ENCODE measurements at regions not wholly inside any gene's neighbourhood (a gene's known extent, or its start where the extent isn't known, plus 50 kb on each side); places are given as distances from the start of the nearest gene placed in this dataset.
A peak's percentile ranks its signal among the peaks of the same experiment; 100 is the strongest.

GRCh38 chr16:85311741-85312140, 199.5 kb upstream of the CIBAR2 start:
- peak overlapping the region; percentile 46 for H3K4me3 Mint-ChIP-seq

GRCh38 chr16:85312174-85312573, 199.9 kb upstream of the CIBAR2 start:
- H3K27me3 Mint-ChIP-seq (ENCODE audit: low read depth), result no peaks in the 10 kb centered on the region
- no peaks in the 10 kb centered on the region for H3K36me3 Mint-ChIP-seq (ENCODE audit: low read depth)
- no peak overlapping the region for H3K27ac Mint-ChIP-seq
- H3K9me3 Mint-ChIP-seq, result no peaks in the 10 kb centered on the region
- peaks cover 29% of the 10 kb centered on the region for H3K4me1 Mint-ChIP-seq (ENCODE audit: low read depth)
- no peak overlapping the region for H3K4me3 Mint-ChIP-seq

More at GRCh38 chr16:85311741-85312140, 199.5 kb upstream of the CIBAR2 start:
- Mint-ChIP-seq H3K4me1 (ENCODE audit: low read depth) (peaks cover 30% of the 10 kb centered on the region), H3K9me3 (no peaks in the 10 kb centered on the region), H3K27ac (peak overlapping the region; percentile 76), H3K27me3 (ENCODE audit: low read depth) (no peaks in the 10 kb centered on the region), H3K36me3 (ENCODE audit: low read depth) (no peaks in the 10 kb centered on the region)

- Mint-ChIP-seq H3K4me1 (ENCODE audit: low read depth) (peaks cover 23% of the 10 kb centered on the region), H3K4me3 (no peak overlapping the region), H3K9me3 (no peaks in the 10 kb centered on the region), H3K27me3 (ENCODE audit: low read depth) (no peaks in the 10 kb centered on the region), H3K27ac (no peak overlapping the region), H3K36me3 (ENCODE audit: low read depth) (no peaks in the 10 kb centered on the region)
These were observed 200.6 kb upstream of the CIBAR2 start for GRCh38 chr16:85312642-85313525.

GRCh38 chr16:85313526-85314301, 201.4 kb upstream of the CIBAR2 start:
- Mint-ChIP-seq H3K36me3 (ENCODE audit: low read depth) (no peaks in the 10 kb centered on the region), H3K9me3 (no peaks in the 10 kb centered on the region), H3K4me1 (ENCODE audit: low read depth) (peaks cover 15% of the 10 kb centered on the region), H3K27me3 (ENCODE audit: low read depth) (no peaks in the 10 kb centered on the region), H3K4me3 (no peak overlapping the region), H3K27ac (peak overlapping the region; percentile 5)

GRCh38 chr16:85314512-85314971, 202.3 kb upstream of the CIBAR2 start:
- Mint-ChIP-seq H3K27me3 (ENCODE audit: low read depth) (no peaks in the 10 kb centered on the region), H3K4me1 (ENCODE audit: low read depth) (peaks cover 12% of the 10 kb centered on the region), H3K36me3 (ENCODE audit: low read depth) (no peaks in the 10 kb centered on the region), H3K27ac (no peak overlapping the region), H3K4me3 (no peak overlapping the region), H3K9me3 (no peaks in the 10 kb centered on the region)

- H3K27ac Mint-ChIP-seq, result no peak overlapping the region
These were observed 203.6 kb upstream of the CIBAR2 start for GRCh38 chr16:85315866-85316265.

GRCh38 chr16:85316321-85316919, 204.1 kb upstream of the CIBAR2 start:
- H3K36me3 Mint-ChIP-seq (ENCODE audit: low read depth), result no peaks in the 10 kb centered on the region
- H3K4me1 Mint-ChIP-seq (ENCODE audit: low read depth), result peaks cover 5% of the 10 kb centered on the region
- H3K27me3 Mint-ChIP-seq (ENCODE audit: low read depth), result no peaks in the 10 kb centered on the region
- no peak overlapping the region for H3K4me3 Mint-ChIP-seq
- no peak overlapping the region for H3K27ac Mint-ChIP-seq
- H3K9me3 Mint-ChIP-seq, result no peaks in the 10 kb centered on the region

More at GRCh38 chr16:85315866-85316265, 203.6 kb upstream of the CIBAR2 start:
- Mint-ChIP-seq H3K36me3 (ENCODE audit: low read depth) (no peaks in the 10 kb centered on the region), H3K4me3 (no peak overlapping the region), H3K27me3 (ENCODE audit: low read depth) (no peaks in the 10 kb centered on the region), H3K4me1 (ENCODE audit: low read depth) (peaks cover 9% of the 10 kb centered on the region), H3K9me3 (no peaks in the 10 kb centered on the region)

GRCh38 chr16:85316944-85317343, 204.7 kb upstream of the CIBAR2 start:
- no peak overlapping the region for H3K4me3 Mint-ChIP-seq
- H3K36me3 Mint-ChIP-seq (ENCODE audit: low read depth), result no peaks in the 10 kb centered on the region
- H3K27ac Mint-ChIP-seq, result no peak overlapping the region
- H3K4me1 Mint-ChIP-seq (ENCODE audit: low read depth), result peaks cover 5% of the 10 kb centered on the region
- H3K27me3 Mint-ChIP-seq (ENCODE audit: low read depth), result no peaks in the 10 kb centered on the region
- H3K9me3 Mint-ChIP-seq, result no peaks in the 10 kb centered on the region

GRCh38 chr16:85317704-85318103, 205.4 kb upstream of the CIBAR2 start:
- H3K27me3 Mint-ChIP-seq (ENCODE audit: low read depth), result no peaks in the 10 kb centered on the region
- H3K27ac Mint-ChIP-seq, result no peak overlapping the region
- H3K4me3 Mint-ChIP-seq, result no peak overlapping the region
- no peaks in the 10 kb centered on the region for H3K36me3 Mint-ChIP-seq (ENCODE audit: low read depth)
- H3K4me1 Mint-ChIP-seq (ENCODE audit: low read depth), result no peaks in the 10 kb centered on the region
- H3K9me3 Mint-ChIP-seq, result no peaks in the 10 kb centered on the region

- Mint-ChIP-seq H3K4me1 (ENCODE audit: low read depth) (no peaks in the 10 kb centered on the region), H3K9me3 (no peaks in the 10 kb centered on the region)
These were observed 207.1 kb upstream of the CIBAR2 start for GRCh38 chr16:85319208-85319983.

GRCh38 chr16:85319984-85320440, 207.7 kb upstream of the CIBAR2 start:
- Mint-ChIP-seq H3K9me3 (no peaks in the 10 kb centered on the region), H3K27ac (no peak overlapping the region), H3K36me3 (ENCODE audit: low read depth) (no peaks in the 10 kb centered on the region), H3K4me1 (ENCODE audit: low read depth) (no peaks in the 10 kb centered on the region), H3K4me3 (no peak overlapping the region), H3K27me3 (ENCODE audit: low read depth) (no peaks in the 10 kb centered on the region)

More at GRCh38 chr16:85319208-85319983, 207.1 kb upstream of the CIBAR2 start:
- H3K36me3 Mint-ChIP-seq (ENCODE audit: low read depth), result no peaks in the 10 kb centered on the region
- no peak overlapping the region for H3K27ac Mint-ChIP-seq
- no peaks in the 10 kb centered on the region for H3K27me3 Mint-ChIP-seq (ENCODE audit: low read depth)
- H3K4me3 Mint-ChIP-seq, result no peak overlapping the region

- Mint-ChIP-seq H3K4me3 (no peak overlapping the region), H3K36me3 (ENCODE audit: low read depth) (no peaks in the 10 kb centered on the region), H3K27ac (no peak overlapping the region), H3K9me3 (no peaks in the 10 kb centered on the region), H3K27me3 (ENCODE audit: low read depth) (no peaks in the 10 kb centered on the region), H3K4me1 (ENCODE audit: low read depth) (no peaks in the 10 kb centered on the region)
These were observed 208.6 kb upstream of the CIBAR2 start for GRCh38 chr16:85320677-85321385.

GRCh38 chr16:85321509-85322271, 209.4 kb upstream of the CIBAR2 start:
- no peaks in the 10 kb centered on the region for H3K9me3 Mint-ChIP-seq
- no peaks in the 10 kb centered on the region for H3K4me1 Mint-ChIP-seq (ENCODE audit: low read depth)
- H3K36me3 Mint-ChIP-seq (ENCODE audit: low read depth), result no peaks in the 10 kb centered on the region
- H3K27ac Mint-ChIP-seq, result no peak overlapping the region
- H3K27me3 Mint-ChIP-seq (ENCODE audit: low read depth), result no peaks in the 10 kb centered on the region
- H3K4me3 Mint-ChIP-seq, result no peak overlapping the region

Measured in T-helper 1 cell treated with Interleukin-12 subunit alpha and Interleukin-12 subunit beta and Interleukin-4 antibody, amounts not matched to agents 30 μg/mL and 1 μg/mL, for 36 hours (primary cell).